H9 (cell line): ENCODE measurements at regions not wholly inside any gene's neighbourhood (a gene's known extent, or its start where the extent isn't known, plus 50 kb on each side); places are given as distances from the start of the nearest gene placed in this dataset.

Experiments
- DNase-seq: peaks from one replicate; pipeline ENCODE4 v3.0.0-alpha.2; 2017
- H2AFZ ChIP-seq: one replicate; pipeline ENCODE4 v1.6.1; 2013; ENCODE audit warnings: mild to moderate bottlenecking, low read length, control low read depth, moderate library complexity
- H2AK5ac ChIP-seq: 2 replicates; pipeline ENCODE4 v1.6.1; 2013; ENCODE audit warnings: low read length, control low read depth, mixed read lengths; ENCODE audit not compliant: insufficient read length
- H2BK120ac ChIP-seq: one replicate; pipeline ENCODE4 v1.6.1; 2013; ENCODE audit warnings: low read depth, mild to moderate bottlenecking, low read length, control low read depth, inconsistent platforms; ENCODE audit not compliant: poor library complexity, severe bottlenecking
- H2BK12ac ChIP-seq: 2 replicates; pipeline ENCODE4 v1.6.1; 2013; ENCODE audit warnings: low read length, control low read depth, mixed read lengths, low read depth; ENCODE audit not compliant: insufficient read length
- H2BK15ac ChIP-seq: 2 replicates; pipeline ENCODE4 v1.6.1; 2013; ENCODE audit warnings: low read depth, low read length, control low read depth
- H2BK20ac ChIP-seq: one replicate; pipeline ENCODE4 v1.6.1; 2013; ENCODE audit warnings: low read depth, mild to moderate bottlenecking, low read length, control low read depth, inconsistent platforms; ENCODE audit not compliant: poor library complexity, severe bottlenecking
- H2BK5ac ChIP-seq: 2 replicates; pipeline ENCODE4 v1.6.1; 2013; ENCODE audit warnings: low read length, control low read depth, mixed read lengths; ENCODE audit not compliant: insufficient read length
- H3K14ac ChIP-seq: 2 replicates; pipeline ENCODE4 v1.6.1; 2013; ENCODE audit warnings: low read length, control low read depth; ENCODE audit not compliant: insufficient read depth
- H3K18ac ChIP-seq: 2 replicates; pipeline ENCODE4 v1.6.1; 2013; ENCODE audit warnings: low read depth, mild to moderate bottlenecking, mixed read lengths, low read length, control low read depth; ENCODE audit not compliant: insufficient read length
- H3K23ac ChIP-seq: 2 replicates; pipeline ENCODE4 v1.6.1; 2013; ENCODE audit warnings: low read length, control low read depth, mixed read lengths, low read depth; ENCODE audit not compliant: insufficient read length
- H3K23me2 ChIP-seq: 2 replicates; pipeline ENCODE4 v1.6.1; 2013; ENCODE audit warnings: low read depth, mild to moderate bottlenecking, mixed read lengths, low read length, control low read depth; ENCODE audit not compliant: insufficient read length, poor library complexity, severe bottlenecking
- H3K27ac ChIP-seq: 2 replicates; pipeline ENCODE4 v1.5.1; 2013; ENCODE audit warnings: low read length, control low read depth, mixed read lengths, low read depth; ENCODE audit not compliant: insufficient read length
- H3K27me3 ChIP-seq: 2 replicates; pipeline ENCODE4 v1.6.1; 2013; ENCODE audit warnings: low read length, control low read depth, inconsistent platforms; ENCODE audit not compliant: insufficient read depth
- H3K4ac ChIP-seq: 2 replicates; pipeline ENCODE4 v1.6.1; 2013; ENCODE audit warnings: low read depth, mild to moderate bottlenecking, control low read depth, inconsistent platforms, low read length, moderate library complexity
- H3K4me1 ChIP-seq: 2 replicates; pipeline ENCODE4 v1.6.1; 2013; ENCODE audit warnings: low read length, control low read depth, inconsistent platforms; ENCODE audit not compliant: insufficient read depth
- H3K4me2 ChIP-seq: 2 replicates; pipeline ENCODE4 v1.6.1; 2013; ENCODE audit warnings: low read length, control low read depth, mixed read lengths; ENCODE audit not compliant: insufficient read length, insufficient read depth
- H3K56ac ChIP-seq: 2 replicates; pipeline ENCODE4 v1.6.1; 2013; ENCODE audit warnings: low read depth, mild to moderate bottlenecking, mixed read lengths, low read length, control low read depth; ENCODE audit not compliant: insufficient read length
- H3K79me1 ChIP-seq: 2 replicates; pipeline ENCODE4 v1.6.1; 2013; ENCODE audit warnings: low read depth, mild to moderate bottlenecking, moderate library complexity, low read length, control low read depth, inconsistent platforms; ENCODE audit not compliant: insufficient read depth, poor library complexity, severe bottlenecking
- H3K79me2 ChIP-seq: 2 replicates; pipeline ENCODE4 v1.6.1; 2013; ENCODE audit warnings: low read length, control low read depth, inconsistent platforms; ENCODE audit not compliant: insufficient read depth
- H3K9ac ChIP-seq: 2 replicates; pipeline ENCODE4 v1.6.1; 2013; ENCODE audit warnings: low read length, control low read depth, mixed read lengths; ENCODE audit not compliant: insufficient read length; ENCODE audit errors: extremely low read depth
- H3K9me3 ChIP-seq: one replicate; pipeline ENCODE4 v1.6.1; 2013; ENCODE audit warnings: low read depth, low read length, inconsistent platforms; ENCODE audit not compliant: control insufficient read depth
- H3T11ph ChIP-seq: one replicate; pipeline ENCODE4 v1.6.1; 2013; ENCODE audit warnings: mild to moderate bottlenecking, low read length, control low read depth, inconsistent platforms
- H4K20me1 ChIP-seq: one replicate; pipeline ENCODE4 v1.6.1; 2013; ENCODE audit not compliant: control insufficient read depth, insufficient read length, insufficient read depth
- H4K5ac ChIP-seq: 2 replicates; pipeline ENCODE4 v1.6.1; 2013; ENCODE audit warnings: low read depth, mild to moderate bottlenecking, mixed read lengths, low read length, control low read depth; ENCODE audit not compliant: insufficient read length
- H4K8ac ChIP-seq: replicated peaks from 2 replicates; pipeline ENCODE4 v1.6.1; 2013; ENCODE audit warnings: low read length, control low read depth, mixed read lengths, low read depth; ENCODE audit not compliant: insufficient read length
- H4K91ac ChIP-seq: 2 replicates; pipeline ENCODE4 v1.6.1; 2013; ENCODE audit warnings: low read depth, mild to moderate bottlenecking, moderate library complexity, mixed read lengths, low read length, control low read depth; ENCODE audit not compliant: insufficient read length
- H3K27ac Mint-ChIP-seq, 3 experiments: 2 replicates in 2 of 3; 3 replicates in 1 of 3; pipeline ENCODE4 v1.8.0; 2020 to 2021; ENCODE audit warnings: mixed read lengths in 3 of 3, mild to moderate bottlenecking in 1 of 3, moderate library complexity in 1 of 3
- H3K27me3 Mint-ChIP-seq: 2 replicates; pipeline ENCODE4 v1.8.0; 2021; ENCODE audit warnings: low read depth, mild to moderate bottlenecking, moderate library complexity, mixed read lengths
- H3K36me3 Mint-ChIP-seq, 3 experiments: 2 replicates in 2 of 3; 3 replicates in 1 of 3; pipeline ENCODE4 v1.8.0; 2020 to 2021; ENCODE audit warnings: low read depth in 3 of 3, mixed read lengths in 3 of 3; ENCODE audit not compliant: insufficient read depth in 1 of 3
- H3K4me1 Mint-ChIP-seq, 2 experiments: 2 replicates each; pipeline ENCODE4 v1.8.0; 2020; ENCODE audit warnings: mixed read lengths in 2 of 2
- H3K4me3 Mint-ChIP-seq, 2 experiments: 2 replicates in 1 of 2; 3 replicates in 1 of 2; pipeline ENCODE4 v1.8.0; 2020 to 2021; ENCODE audit warnings: mild to moderate bottlenecking in 2 of 2, mixed read lengths in 2 of 2, moderate library complexity in 1 of 2
- H3K9me3 Mint-ChIP-seq, 2 experiments: 2 replicates in 1 of 2; 3 replicates in 1 of 2; pipeline ENCODE4 v1.8.0; 2020; ENCODE audit warnings: mild to moderate bottlenecking in 2 of 2, mixed read lengths in 2 of 2, moderate library complexity in 1 of 2
- CTCF ChIP-seq: fragments of 200-600 bp; sonication (generic); conservative IDR thresholded peaks from 3 replicates; pipeline ENCODE4 v1.8.0; 2021; ENCODE audit warnings: antibody characterized with exemption, mild to moderate bottlenecking
- WGBS: extraction: QIAGEN DNeasy Blood & Tissue Kit; methylation state at CpG from one replicate; pipeline ENCODE4 v1.1.7; 2013; ENCODE audit warnings: missing lambda C conversion rate, low lambda C conversion rate, mixed read lengths; ENCODE audit not compliant: insufficient read length; ENCODE audit errors: extremely low coverage; 5-methylcytosine and 5-hydroxymethylcytosine counted together

GRCh38 chr4:74517996-74518395, 73.1 kb downstream of the AREG start:
- H3K27ac ChIP-seq: no peak overlapping the region
- no peak overlapping the region for H2BK5ac ChIP-seq
- no peak overlapping the region for H3K4me2 ChIP-seq
- H3K56ac ChIP-seq: no peak overlapping the region
- Mint-ChIP-seq H3K9me3 (no peaks in the 10 kb centered on the region), H3K4me3 (no peak overlapping the region), H3K27me3 (no peaks in the 10 kb centered on the region; the same call in 1 of the 2 replicates), H3K4me1 (no peaks in the 10 kb centered on the region), H3K36me3 (no peaks in the 10 kb centered on the region), H3K27ac (no peak overlapping the region)
- H3K23me2 ChIP-seq: no peaks in the 10 kb centered on the region
- H3K9ac ChIP-seq: no peak overlapping the region
- no peak overlapping the region for H4K8ac ChIP-seq
- DNase-seq: no peak
- no peak overlapping the region for H4K91ac ChIP-seq
- no peak for TF ChIP-seq CTCF
- H3K79me1 ChIP-seq: no peaks in the 10 kb centered on the region
- no peaks in the 10 kb centered on the region for H3K79me2 ChIP-seq
- no peak overlapping the region for H3T11ph ChIP-seq
- no peak overlapping the region for H2AK5ac ChIP-seq
- no CpG with 5 or more reads among the region's 4 CpGs for WGBS
- no peak overlapping the region for H3K4ac ChIP-seq
- no peak overlapping the region for H3K23ac ChIP-seq
- no peaks in the 10 kb centered on the region for H3K27me3 ChIP-seq
- H4K20me1 ChIP-seq: no peaks in the 10 kb centered on the region
- H2BK120ac ChIP-seq: no peak overlapping the region
- no peak overlapping the region for H3K18ac ChIP-seq
- H3K9me3 ChIP-seq: no peaks in the 10 kb centered on the region
- H3K4me1 ChIP-seq: no peaks in the 10 kb centered on the region
- H3K14ac ChIP-seq: no peak overlapping the region
- no peak overlapping the region for H4K5ac ChIP-seq
- H2BK12ac ChIP-seq: no peak overlapping the region
- no peak overlapping the region for H2BK20ac ChIP-seq
- no peak overlapping the region for H2BK15ac ChIP-seq
- H2AFZ ChIP-seq: no peak overlapping the region
